HUES6 (cell line): ENCODE measurements at regions not wholly inside any gene's neighbourhood (a gene's known extent, or its start where the extent isn't known, plus 50 kb on each side); places are given as distances from the start of the nearest gene placed in this dataset.
"Not testable (repeated sequence)": the region's sequence is repeated elsewhere in the genome, so short reads cannot be mapped to it uniquely, and the experiment has no call there.

Experiments
- H3K27ac ChIP-seq: 2 replicates; pipeline ENCODE4 v1.7.0; 2013; ENCODE audit warnings: low read depth, mild to moderate bottlenecking, low read length, inconsistent platforms
- H3K27me3 ChIP-seq: 2 replicates; pipeline ENCODE4 v1.6.1; 2013; ENCODE audit warnings: low read length; ENCODE audit not compliant: control insufficient read depth, insufficient read depth
- H3K36me3 ChIP-seq: 2 replicates; pipeline ENCODE4 v1.6.1; 2013; ENCODE audit warnings: low read length; ENCODE audit not compliant: control insufficient read depth, insufficient read depth
- H3K4me1 ChIP-seq: 2 replicates; pipeline ENCODE4 v1.6.1; 2013; ENCODE audit warnings: low read length; ENCODE audit not compliant: control insufficient read depth, insufficient read depth
- H3K4me3 ChIP-seq: 2 replicates; pipeline ENCODE4 v1.5.1; 2013; ENCODE audit warnings: low read depth, low read length
- H3K9ac ChIP-seq: one replicate; pipeline ENCODE4 v1.6.1; 2013; ENCODE audit warnings: mild to moderate bottlenecking, low read length
- H3K9me3 ChIP-seq: 2 replicates; pipeline ENCODE4 v1.6.1; 2013; ENCODE audit warnings: low read depth, low read length; ENCODE audit not compliant: control insufficient read depth, insufficient read depth

DNA sequence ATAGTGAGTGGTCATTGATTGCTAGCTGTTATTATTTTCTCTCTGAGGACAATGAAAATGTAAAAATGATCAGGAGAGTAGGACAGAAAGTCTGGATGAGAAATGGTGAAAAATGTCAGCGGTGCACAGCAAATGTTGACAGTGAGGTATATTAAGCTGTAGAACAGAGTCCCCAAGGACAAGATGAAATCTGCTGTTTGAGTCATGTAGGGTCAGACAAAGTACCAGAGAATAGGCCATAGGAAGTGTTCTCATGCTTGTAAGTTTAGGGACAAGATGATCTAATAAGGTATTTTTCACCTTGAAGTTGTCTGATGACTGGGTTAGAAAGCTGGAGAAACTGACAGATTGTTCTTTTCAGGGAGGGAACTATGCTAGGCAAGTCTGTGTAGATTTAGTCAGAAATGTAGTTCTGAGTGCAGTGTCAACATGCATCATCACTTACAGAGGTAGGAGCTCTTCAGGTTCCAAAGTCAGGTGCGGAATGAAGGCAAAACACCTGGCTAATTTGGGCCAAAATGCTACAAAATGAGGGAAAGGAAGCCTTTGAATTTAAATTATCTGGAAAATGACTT lies 369.3 kb downstream of the DLEU7 start:
- Histone ChIP-seq H3K27ac (no peak overlapping the region), H3K27me3 (no peaks in the 10 kb centered on the region), H3K9ac (no peak overlapping the region), H3K4me3 (no peak overlapping the region), H3K9me3 (no peaks in the 10 kb centered on the region), H3K36me3 (no peaks in the 10 kb centered on the region), H3K4me1 (no peaks in the 10 kb centered on the region)

DNA sequence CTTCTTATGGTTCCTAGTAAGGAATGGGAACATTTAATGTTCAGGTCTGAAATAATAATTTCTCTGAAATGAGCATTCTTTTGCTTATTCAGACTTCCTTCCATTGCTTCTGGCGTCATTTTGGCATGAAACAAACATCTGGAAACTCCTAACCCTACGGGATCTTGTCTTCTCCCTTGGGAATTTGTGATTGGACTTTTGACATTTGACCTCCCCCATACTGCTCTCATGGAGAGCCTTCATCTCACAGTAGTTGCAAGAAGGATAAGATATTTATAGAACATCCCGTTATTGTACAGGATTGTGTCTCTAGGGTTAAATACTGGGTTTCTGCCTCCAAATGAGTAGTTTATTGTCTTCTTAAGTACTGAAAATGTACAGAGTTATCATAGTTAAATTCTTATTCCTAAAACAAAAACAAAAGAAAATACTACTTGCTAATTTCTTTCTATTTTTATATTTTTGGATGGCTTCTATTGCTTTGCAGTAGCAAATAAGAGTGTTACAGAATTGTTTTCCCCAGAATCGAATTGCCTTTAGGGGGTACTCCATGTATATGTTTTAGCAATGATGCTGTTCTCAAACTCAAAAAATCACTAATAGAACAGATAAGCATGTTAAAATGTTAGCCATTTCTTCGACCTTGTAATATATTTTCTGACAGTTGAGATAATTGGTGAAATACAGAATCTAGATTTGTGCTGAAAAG lies 366.8 kb downstream of the DLEU7 start:
- no peaks in the 10 kb centered on the region for H3K27me3 ChIP-seq
- no peak overlapping the region for H3K4me3 ChIP-seq
- no peaks in the 10 kb centered on the region for H3K4me1 ChIP-seq
- H3K36me3 ChIP-seq, result no peaks in the 10 kb centered on the region
- no peak overlapping the region for H3K27ac ChIP-seq
- no peaks in the 10 kb centered on the region for H3K9me3 ChIP-seq
- H3K9ac ChIP-seq, result no peak overlapping the region

DNA sequence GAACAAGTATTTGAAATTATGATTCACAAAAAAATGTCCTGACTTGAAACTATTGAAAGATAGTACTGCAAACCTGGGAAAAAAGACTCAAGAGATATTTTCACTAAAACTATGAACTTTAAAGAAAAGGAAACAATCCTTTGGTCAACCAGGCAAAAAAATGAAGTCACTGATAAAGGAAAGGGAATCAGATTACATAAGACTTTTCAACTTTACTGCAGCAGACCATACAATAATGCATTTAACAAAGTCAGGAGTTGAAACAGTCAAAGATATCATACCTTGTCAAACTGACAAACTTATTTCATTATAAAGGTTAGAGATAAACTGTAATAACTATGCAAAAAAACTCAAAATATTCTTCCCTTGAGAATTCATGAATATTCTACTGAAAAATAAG lies 361.6 kb downstream of the DLEU7 start:
- no peak overlapping the region for H3K4me3 ChIP-seq
- H3K9me3 ChIP-seq, result no peaks in the 10 kb centered on the region
- H3K36me3 ChIP-seq, result no peaks in the 10 kb centered on the region
- H3K4me1 ChIP-seq, result no peaks in the 10 kb centered on the region
- no peak overlapping the region for H3K27ac ChIP-seq
- H3K27me3 ChIP-seq, result no peaks in the 10 kb centered on the region
- H3K9ac ChIP-seq, result no peak overlapping the region

DNA sequence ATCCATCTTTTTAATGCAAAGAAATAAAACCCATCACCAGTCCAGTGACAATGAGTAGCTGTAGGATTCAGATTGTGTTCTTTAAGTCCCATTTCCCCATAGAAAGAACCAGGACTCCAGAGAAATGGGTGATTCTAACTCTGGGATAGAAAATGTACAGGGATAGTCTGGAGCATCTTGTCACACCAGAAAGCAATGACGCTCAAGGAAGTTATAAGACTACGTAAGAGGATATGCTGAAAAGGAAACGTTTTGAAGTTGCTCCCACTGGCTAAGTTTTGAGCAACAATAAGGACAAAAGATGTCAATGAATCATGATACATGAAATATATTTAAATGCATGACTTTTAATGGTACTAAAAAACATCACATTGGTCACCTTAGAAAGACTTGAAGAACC lies 360.1 kb downstream of the DLEU7 start:
- H3K27ac ChIP-seq, result no peak overlapping the region
- no peaks in the 10 kb centered on the region for H3K4me1 ChIP-seq
- H3K9me3 ChIP-seq, result no peaks in the 10 kb centered on the region
- no peaks in the 10 kb centered on the region for H3K27me3 ChIP-seq
- no peak overlapping the region for H3K9ac ChIP-seq
- no peaks in the 10 kb centered on the region for H3K36me3 ChIP-seq
- H3K4me3 ChIP-seq, result no peak overlapping the region

DNA sequence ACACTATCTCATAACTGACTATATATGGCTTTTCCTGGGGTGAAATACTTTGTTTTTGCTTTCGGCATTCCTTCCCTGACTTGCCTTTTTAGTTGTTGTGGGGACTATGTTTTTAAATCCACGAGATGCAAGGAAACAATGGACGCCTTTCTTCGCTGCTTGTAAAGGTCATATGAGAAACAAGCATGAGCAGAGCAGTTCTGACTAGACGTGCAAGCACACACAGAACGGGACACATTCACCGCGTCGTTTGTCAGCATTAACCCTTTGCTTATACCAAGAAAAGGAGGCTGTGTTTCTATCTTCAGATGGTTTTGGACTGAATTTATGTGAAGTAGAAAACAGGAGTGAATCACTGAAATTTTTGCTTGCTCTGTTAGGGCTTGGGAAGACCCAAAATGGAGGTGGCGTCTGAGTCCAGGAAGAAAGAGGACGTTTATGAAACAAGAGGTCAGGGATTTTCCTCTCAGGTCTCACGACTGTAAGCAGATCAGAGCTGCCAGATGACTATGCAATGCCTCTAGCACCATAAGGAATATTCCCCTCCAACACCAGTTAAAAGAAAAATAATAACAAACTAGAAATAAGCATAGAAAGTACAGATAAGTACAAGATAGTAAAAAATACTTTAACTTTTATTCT lies 358.9 kb downstream of the DLEU7 start:
- Histone ChIP-seq H3K36me3 (no peaks in the 10 kb centered on the region), H3K27me3 (no peaks in the 10 kb centered on the region), H3K9ac (no peak overlapping the region), H3K4me1 (no peaks in the 10 kb centered on the region), H3K9me3 (no peaks in the 10 kb centered on the region), H3K4me3 (no peak overlapping the region), H3K27ac (no peak overlapping the region)

DNA sequence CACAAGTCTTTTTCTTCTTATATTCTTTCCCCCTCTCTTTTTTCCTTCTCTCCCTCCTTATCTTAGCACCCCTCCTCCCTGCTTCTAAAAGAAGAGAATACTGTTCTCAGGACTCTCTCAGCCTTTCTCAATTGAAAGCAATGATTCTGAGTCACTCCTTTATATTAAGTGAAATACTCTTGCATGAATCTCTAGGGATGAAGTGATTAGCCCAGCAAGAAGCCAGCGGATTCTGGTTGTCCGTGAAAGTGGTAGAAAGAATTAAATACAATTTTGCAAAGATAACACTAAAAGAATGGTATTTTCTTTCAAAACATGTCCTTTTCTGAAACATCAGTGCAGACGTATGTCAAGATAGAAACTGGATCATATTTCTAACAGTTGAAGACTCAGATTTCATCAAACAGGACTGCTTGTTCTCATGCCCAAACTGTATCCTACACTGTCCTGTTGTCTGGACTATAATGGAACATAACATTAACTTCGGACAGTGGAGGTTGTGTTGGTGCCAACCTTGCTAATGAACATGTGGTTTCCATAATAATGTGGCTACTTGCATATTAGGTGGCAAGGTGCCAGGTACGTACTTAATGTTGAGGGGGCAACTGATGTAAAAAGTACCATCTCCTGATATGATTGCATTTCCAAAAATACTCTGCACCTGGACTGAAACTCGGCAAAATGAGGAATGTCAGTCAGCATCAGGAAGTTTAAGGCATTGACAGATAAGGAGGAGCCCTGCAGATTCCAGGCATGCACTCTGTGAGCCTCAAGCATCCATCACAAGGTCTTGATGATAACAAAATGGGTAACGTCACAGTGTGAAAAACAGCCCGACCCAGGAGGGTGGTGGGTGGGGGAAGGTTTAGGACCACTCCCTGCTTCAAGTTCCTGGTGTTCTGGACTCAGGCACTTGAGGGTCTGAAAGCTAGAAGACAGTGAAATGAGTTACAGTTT lies 357.2 kb downstream of the DLEU7 start:
- Histone ChIP-seq H3K36me3 (no peaks in the 10 kb centered on the region), H3K9ac (no peak overlapping the region), H3K9me3 (no peaks in the 10 kb centered on the region), H3K4me3 (no peak overlapping the region), H3K4me1 (no peaks in the 10 kb centered on the region), H3K27me3 (no peaks in the 10 kb centered on the region), H3K27ac (no peak overlapping the region)

DNA sequence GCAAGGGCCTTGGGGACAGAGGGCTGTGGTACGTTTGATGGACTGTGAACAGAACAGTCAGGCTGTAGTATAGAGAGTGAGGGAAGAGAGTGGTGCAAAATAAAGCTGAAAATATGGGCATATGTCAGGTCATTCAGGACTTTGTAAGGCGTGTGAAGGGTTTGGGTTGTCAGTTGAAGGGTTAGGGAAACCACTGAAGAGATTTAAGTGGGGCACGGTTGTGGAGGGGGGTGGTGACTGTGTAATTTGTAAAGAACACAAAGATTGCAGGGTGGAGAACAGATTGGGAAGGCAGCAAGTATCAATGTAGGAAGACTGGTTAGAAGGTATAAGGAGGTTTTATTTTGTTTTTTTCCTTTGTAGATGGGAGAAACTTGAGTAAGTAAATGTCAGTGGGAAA lies 349.8 kb downstream of the DLEU7 start:
- Histone ChIP-seq H3K4me1 (no peaks in the 10 kb centered on the region), H3K9ac (no peak overlapping the region), H3K4me3 (no peak overlapping the region), H3K9me3 (no peaks in the 10 kb centered on the region), H3K27ac (no peak overlapping the region), H3K36me3 (no peaks in the 10 kb centered on the region), H3K27me3 (no peaks in the 10 kb centered on the region)

DNA sequence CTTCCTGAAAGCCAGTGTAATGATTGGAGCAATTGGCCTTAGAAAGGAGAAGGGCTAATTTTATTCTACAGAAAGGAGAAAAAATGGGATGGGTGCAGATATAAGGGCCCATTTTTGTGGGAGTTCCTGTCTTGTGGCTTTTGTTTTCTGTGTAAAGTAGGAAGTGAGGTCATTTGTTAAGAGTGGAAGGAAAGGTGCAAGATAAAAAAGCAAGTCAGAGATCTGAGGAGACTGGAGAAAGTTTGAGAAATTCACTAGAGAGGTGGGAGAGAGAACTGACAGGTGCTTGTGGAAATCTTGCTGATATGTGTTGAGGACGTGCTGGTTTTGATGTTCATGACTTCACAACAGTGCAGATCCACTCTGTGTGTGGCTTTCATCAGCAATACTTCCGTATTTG lies 349.4 kb downstream of the DLEU7 start:
- H3K36me3 ChIP-seq, result no peaks in the 10 kb centered on the region

DNA sequence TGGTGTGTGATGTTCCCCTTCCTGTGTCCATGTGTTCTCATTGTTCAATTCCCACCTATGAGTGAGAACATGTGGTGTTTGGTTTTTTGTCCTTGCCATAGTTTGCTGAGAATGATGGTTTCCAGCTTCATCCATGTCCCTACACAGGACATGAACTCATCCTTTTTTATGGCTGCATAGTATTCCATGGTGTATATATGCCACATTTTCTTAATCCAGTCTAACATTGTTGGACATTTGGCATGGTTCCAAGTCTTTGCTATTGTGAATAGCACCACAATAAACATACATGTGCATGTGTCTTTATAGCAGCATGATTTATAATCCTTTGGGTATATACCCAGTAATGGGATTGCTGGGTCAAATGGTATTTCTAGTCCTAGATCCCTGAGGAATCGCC lies 340.3 kb downstream of the DLEU7 start:
- not testable (repeated sequence) for H3K9me3 ChIP-seq, H3K4me1 ChIP-seq, H3K9ac ChIP-seq, H3K36me3 ChIP-seq, H3K27me3 ChIP-seq, H3K4me3 ChIP-seq, H3K27ac ChIP-seq

More for the DNA sequence above, 349.4 kb downstream of the DLEU7 start:
- no peaks in the 10 kb centered on the region for H3K9me3 ChIP-seq
- no peak overlapping the region for H3K4me3 ChIP-seq
- no peak overlapping the region for H3K27ac ChIP-seq
- no peaks in the 10 kb centered on the region for H3K4me1 ChIP-seq
- H3K27me3 ChIP-seq, result no peaks in the 10 kb centered on the region
- H3K9ac ChIP-seq, result no peak overlapping the region

DNA sequence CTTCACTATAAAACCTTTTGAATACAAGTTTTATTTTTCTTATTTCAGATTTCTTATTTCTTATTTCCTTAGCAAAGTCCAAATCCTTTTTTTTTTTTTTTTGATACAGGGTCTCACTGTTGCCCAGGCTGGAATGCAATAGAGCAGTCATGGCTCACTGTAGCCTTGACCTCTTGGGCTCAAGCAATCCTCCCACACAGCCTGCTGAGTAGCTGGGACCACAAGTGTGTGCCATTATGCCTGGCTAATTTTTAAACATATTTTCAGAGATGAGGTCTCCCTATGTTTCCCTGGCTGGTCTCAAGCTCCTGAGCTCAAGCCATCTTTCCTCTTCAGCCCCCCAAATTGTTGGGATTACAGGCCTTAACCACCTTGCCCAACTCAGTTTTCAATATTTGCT lies 334.3 kb downstream of the DLEU7 start:
- Histone ChIP-seq H3K9ac (no peak overlapping the region), H3K36me3 (no peaks in the 10 kb centered on the region), H3K4me1 (peaks cover 3% of the 10 kb centered on the region; the same call in 1 of the 2 replicates), H3K27ac (no peak overlapping the region), H3K9me3 (peaks cover 15% of the 10 kb centered on the region), H3K4me3 (no peak overlapping the region), H3K27me3 (no peaks in the 10 kb centered on the region)
